DOHH2 (cell line): ENCODE measurements at regions not wholly inside any gene's neighbourhood (a gene's known extent, or its start where the extent isn't known, plus 50 kb on each side); places are given as distances from the start of the nearest gene placed in this dataset.

ENCODE experiments used
- H3F3A ChIP-seq: fragments of 200-600 bp; sonication (generic), shearing (Covaris generic); 2 replicates; pipeline ENCODE4 v1.6.0; 2016; ENCODE audit warnings: antibody characterized with exemption, mild to moderate bottlenecking; ENCODE audit not compliant: control insufficient read depth, insufficient read depth
- H3K27ac ChIP-seq: fragments of 200-600 bp; sonication (generic); 2 replicates; pipeline ENCODE4 v1.5.1; 2014; ENCODE audit warnings: low read depth, mild to moderate bottlenecking, low read length, moderate library complexity
- H3K27me3 ChIP-seq: fragments of 200-600 bp; sonication (generic); 2 replicates; pipeline ENCODE4 v1.6.1; 2014; ENCODE audit warnings: mild to moderate bottlenecking, low read length, mixed read lengths; ENCODE audit not compliant: control insufficient read depth
- H3K36me3 ChIP-seq: fragments of 200-600 bp; sonication (generic); 2 replicates; pipeline ENCODE4 v1.6.1; 2014; ENCODE audit warnings: mild to moderate bottlenecking, low read length, moderate library complexity, mixed read lengths; ENCODE audit not compliant: control insufficient read depth
- H3K4me1 ChIP-seq: fragments of 200-600 bp; sonication (generic); 2 replicates; pipeline ENCODE4 v1.6.1; 2014; ENCODE audit warnings: mild to moderate bottlenecking, low read length, mixed read lengths; ENCODE audit not compliant: control insufficient read depth
- H3K4me2 ChIP-seq: fragments of 200-600 bp; sonication (generic); 2 replicates; pipeline ENCODE4 v1.6.0; 2014; ENCODE audit warnings: mild to moderate bottlenecking, low read length, moderate library complexity
- H3K4me3 ChIP-seq: fragments of 200-600 bp; sonication (generic); 2 replicates; pipeline ENCODE4 v1.5.1; 2014; ENCODE audit warnings: mild to moderate bottlenecking, low read length, mixed read lengths
- H3K79me2 ChIP-seq: fragments of 200-600 bp; sonication (generic); 2 replicates; pipeline ENCODE4 v1.6.1; 2014; ENCODE audit warnings: mild to moderate bottlenecking, low read length, mixed read lengths; ENCODE audit not compliant: control insufficient read depth
- H3K9me2 ChIP-seq: fragments of 200-600 bp; sonication (generic); replicated peaks from 2 replicates; pipeline ENCODE4 v1.6.1; 2014; ENCODE audit warnings: mild to moderate bottlenecking, low read length, mixed read lengths; ENCODE audit not compliant: control insufficient read depth
- H3K9me3 ChIP-seq: fragments of 200-600 bp; sonication (generic); 2 replicates; pipeline ENCODE4 v1.6.1; 2014; ENCODE audit warnings: antibody characterized with exemption, low read length, mixed read lengths; ENCODE audit not compliant: control insufficient read depth, insufficient read depth
- H4K20me1 ChIP-seq: fragments of 200-600 bp; sonication (generic); 2 replicates; pipeline ENCODE4 v1.6.0; 2014; ENCODE audit warnings: low read depth, mild to moderate bottlenecking, antibody characterized with exemption, low read length, moderate library complexity; ENCODE audit not compliant: control insufficient read depth, insufficient read depth
- EZH2phosphoT487 ChIP-seq: fragments of 200-600 bp; sonication (generic); IDR thresholded peaks from 2 replicates; pipeline ENCODE4 v1.6.1; 2017; ENCODE audit warnings: borderline replicate concordance, mild to moderate bottlenecking, antibody characterized with exemption, low read length, moderate library complexity, mixed read lengths
- TF ChIP-seq, protein P1 (sequence below): fragments of 200-600 bp; sonication (generic); IDR thresholded peaks from one replicate; pipeline ENCODE4 v1.5.1; 2014; ENCODE audit warnings: antibody characterized with exemption, mild to moderate bottlenecking, low read depth, low read length; ENCODE audit not compliant: poor library complexity, severe bottlenecking

GRCh38 chr1:204758601-204759000 is 73.1 kb upstream of the LRRN2 start:
- Histone ChIP-seq H3K9me2 (no peaks in the 10 kb centered on the region), H3K9me3 (no peaks in the 10 kb centered on the region), H3K79me2 (no peaks in the 10 kb centered on the region), H4K20me1 (no peaks in the 10 kb centered on the region), H3K4me2 (no peak overlapping the region), H3K4me3 (no peak overlapping the region), H3K4me1 (peaks cover 12% of the 10 kb centered on the region), H3F3A (no peaks in the 10 kb centered on the region), H3K36me3 (no peaks in the 10 kb centered on the region), H3K27me3 (peaks cover 16% of the 10 kb centered on the region), H3K27ac (no peak overlapping the region)
- TF ChIP-seq, protein P1, sequence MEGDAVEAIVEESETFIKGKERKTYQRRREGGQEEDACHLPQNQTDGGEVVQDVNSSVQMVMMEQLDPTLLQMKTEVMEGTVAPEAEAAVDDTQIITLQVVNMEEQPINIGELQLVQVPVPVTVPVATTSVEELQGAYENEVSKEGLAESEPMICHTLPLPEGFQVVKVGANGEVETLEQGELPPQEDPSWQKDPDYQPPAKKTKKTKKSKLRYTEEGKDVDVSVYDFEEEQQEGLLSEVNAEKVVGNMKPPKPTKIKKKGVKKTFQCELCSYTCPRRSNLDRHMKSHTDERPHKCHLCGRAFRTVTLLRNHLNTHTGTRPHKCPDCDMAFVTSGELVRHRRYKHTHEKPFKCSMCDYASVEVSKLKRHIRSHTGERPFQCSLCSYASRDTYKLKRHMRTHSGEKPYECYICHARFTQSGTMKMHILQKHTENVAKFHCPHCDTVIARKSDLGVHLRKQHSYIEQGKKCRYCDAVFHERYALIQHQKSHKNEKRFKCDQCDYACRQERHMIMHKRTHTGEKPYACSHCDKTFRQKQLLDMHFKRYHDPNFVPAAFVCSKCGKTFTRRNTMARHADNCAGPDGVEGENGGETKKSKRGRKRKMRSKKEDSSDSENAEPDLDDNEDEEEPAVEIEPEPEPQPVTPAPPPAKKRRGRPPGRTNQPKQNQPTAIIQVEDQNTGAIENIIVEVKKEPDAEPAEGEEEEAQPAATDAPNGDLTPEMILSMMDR: no peak
- no peak for TF ChIP-seq EZH2phosphoT487

DNA sequence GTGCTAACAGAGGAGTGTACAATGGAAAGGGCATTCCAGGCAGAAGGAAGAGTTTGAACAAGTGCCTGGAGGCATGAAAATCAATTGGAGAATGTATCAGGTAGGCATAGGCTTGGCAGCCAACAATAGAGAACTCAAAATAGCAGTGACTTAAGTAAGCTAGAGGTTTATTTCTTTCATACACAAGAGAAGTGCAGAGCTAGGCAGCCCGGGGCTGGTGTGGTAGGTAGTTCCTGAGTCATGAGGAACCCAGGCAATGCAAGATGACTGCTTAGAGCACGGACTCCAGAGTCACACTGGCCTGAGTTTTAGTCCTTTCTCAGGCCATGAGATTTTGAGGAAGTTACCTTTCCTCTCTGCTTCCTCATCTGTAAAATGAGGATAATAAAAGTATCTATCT is 74.8 kb upstream of the LRRN2 start:
- Histone ChIP-seq H3K9me2 (no peaks in the 10 kb centered on the region), H3K4me3 (no peak overlapping the region), H3K4me1 (peaks cover 17% of the 10 kb centered on the region), H3F3A (no peaks in the 10 kb centered on the region), H3K27ac (no peak overlapping the region), H3K4me2 (no peak overlapping the region), H3K27me3 (peaks cover 16% of the 10 kb centered on the region), H4K20me1 (no peaks in the 10 kb centered on the region), H3K79me2 (no peaks in the 10 kb centered on the region), H3K9me3 (no peaks in the 10 kb centered on the region), H3K36me3 (no peaks in the 10 kb centered on the region)
- TF ChIP-seq, protein P1: no peak

GRCh38 chr1:204760757-204761156 is 75.2 kb upstream of the LRRN2 start:
- Histone ChIP-seq H3F3A (no peaks in the 10 kb centered on the region), H3K36me3 (no peaks in the 10 kb centered on the region), H3K27ac (no peak overlapping the region), H3K9me3 (no peaks in the 10 kb centered on the region), H3K9me2 (no peaks in the 10 kb centered on the region), H3K4me3 (no peak overlapping the region), H3K4me1 (peaks cover 17% of the 10 kb centered on the region), H3K27me3 (peaks cover 20% of the 10 kb centered on the region), H3K4me2 (no peak overlapping the region), H4K20me1 (no peaks in the 10 kb centered on the region), H3K79me2 (no peaks in the 10 kb centered on the region)
- TF ChIP-seq, protein P1: no peak
- no peak for TF ChIP-seq EZH2phosphoT487
